GM18508 (cell line): ENCODE measurements at regions not wholly inside any gene's neighbourhood (a gene's known extent, or its start where the extent isn't known, plus 50 kb on each side); places are given as distances from the start of the nearest gene placed in this dataset.
A peak's percentile ranks its signal among the peaks of the same experiment; 100 is the strongest.

ENCODE experiments used
- ATAC-seq: cut with Tn5 transposase; IDR thresholded peaks from one replicate; pipeline ENCODE4 v1.9.1; 2021; ENCODE audit warnings: moderate number of reproducible peaks; ENCODE audit not compliant: insufficient read depth, unreplicated experiment

DNA sequence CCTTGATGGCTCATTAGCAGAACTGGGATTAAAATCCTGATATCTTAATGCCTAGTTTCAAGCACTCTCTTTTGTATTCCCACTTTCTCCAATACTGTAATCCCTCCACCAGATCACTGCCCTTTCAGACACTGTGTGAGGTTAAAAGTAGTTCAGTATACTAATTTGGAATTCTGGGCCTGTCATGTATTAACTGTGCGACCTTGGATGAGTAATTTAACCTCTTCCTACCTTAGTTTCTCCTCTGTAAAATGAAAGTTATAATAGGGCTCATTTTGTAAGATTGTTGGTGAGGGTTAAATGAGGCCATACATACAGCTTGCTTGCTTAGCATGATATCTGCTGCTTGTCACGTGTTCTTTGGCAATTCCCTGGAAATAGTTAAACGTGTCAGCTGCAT is 207.3 kb upstream of the HS3ST1 start:
- no peak for ATAC-seq

GRCh38 chr4:11635342-11635741 is 206.6 kb upstream of the HS3ST1 start:
- no peak for ATAC-seq

GRCh38 chr4:11634283-11634682 is 205.6 kb upstream of the HS3ST1 start:
- ATAC-seq = no peak

DNA sequence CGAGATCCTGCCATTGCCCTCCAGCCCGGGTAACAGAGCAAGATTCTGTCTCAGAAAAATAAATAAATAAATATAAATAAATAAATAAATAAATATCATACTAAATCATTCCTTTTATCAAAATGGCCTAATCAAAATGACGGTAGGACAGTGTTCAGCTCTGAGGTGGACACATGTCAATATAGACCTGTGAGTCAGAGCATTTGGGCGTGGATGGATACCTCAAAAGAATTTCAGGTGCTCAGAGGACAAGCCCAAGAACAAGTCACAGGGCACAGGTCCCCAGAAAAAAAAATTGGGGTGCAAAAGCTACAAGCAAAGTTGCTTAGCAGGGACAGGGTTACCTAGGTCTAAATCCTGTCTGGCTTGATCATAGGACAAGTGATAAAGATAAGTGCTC is 204.7 kb upstream of the HS3ST1 start:
- no peak for ATAC-seq

DNA sequence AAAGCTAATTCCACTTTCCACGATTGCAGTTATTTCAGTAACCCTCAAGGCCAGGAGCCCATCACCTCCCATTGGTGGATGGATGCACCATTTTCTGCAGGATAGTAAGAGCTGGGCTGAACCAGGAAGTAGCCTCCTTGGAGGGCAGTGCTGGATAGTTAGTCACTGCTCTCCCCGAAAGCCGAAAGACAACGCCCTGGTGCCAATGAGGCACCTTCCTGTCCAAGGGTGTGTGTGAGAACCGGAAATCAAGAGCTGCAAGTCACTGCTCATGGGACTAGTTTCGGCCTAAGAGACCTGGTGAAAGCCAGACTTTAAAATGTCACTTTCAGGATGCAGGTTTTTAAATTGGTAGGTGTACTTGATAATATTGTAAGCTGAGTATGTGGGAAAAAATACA is 203.8 kb upstream of the HS3ST1 start:
- no peak for ATAC-seq

DNA sequence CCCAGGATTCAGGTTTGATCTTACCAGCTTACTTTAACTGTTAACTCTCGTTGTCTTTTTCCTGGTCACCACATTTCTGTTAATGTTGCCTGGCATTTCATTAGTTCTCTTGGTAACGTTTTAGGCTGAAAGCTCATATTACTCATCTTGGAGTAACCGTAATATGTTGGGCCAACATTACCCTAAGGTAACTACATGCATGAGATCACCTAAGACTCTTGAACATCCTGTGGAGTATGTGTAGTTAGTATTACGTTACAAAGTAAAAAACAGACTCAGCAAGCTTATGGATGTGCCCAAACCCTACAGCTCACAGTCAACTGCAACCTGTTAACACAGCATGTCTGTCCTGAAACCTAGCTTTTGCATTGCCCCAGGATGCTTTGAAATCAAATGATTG is 203.3 kb upstream of the HS3ST1 start:
- ATAC-seq = no peak

DNA sequence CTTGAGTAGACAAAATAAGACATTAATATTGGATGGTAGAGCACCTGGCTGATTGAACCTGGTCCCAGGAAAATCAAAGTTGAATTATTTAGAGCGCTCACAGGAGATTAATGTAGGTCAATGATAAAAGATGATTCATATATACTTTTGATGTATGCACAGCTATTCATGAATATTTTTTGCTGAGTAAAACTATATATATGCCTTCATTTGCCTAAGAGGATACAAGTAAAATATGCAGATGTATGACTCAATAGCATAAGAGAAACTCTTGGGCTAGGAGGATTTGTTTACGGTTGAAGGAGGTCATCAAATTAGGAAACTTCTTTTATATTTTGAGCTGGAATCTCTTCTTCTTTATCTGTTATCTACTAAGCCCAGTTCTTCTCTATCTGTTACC is 202.7 kb upstream of the HS3ST1 start:
- ATAC-seq = no peak

DNA sequence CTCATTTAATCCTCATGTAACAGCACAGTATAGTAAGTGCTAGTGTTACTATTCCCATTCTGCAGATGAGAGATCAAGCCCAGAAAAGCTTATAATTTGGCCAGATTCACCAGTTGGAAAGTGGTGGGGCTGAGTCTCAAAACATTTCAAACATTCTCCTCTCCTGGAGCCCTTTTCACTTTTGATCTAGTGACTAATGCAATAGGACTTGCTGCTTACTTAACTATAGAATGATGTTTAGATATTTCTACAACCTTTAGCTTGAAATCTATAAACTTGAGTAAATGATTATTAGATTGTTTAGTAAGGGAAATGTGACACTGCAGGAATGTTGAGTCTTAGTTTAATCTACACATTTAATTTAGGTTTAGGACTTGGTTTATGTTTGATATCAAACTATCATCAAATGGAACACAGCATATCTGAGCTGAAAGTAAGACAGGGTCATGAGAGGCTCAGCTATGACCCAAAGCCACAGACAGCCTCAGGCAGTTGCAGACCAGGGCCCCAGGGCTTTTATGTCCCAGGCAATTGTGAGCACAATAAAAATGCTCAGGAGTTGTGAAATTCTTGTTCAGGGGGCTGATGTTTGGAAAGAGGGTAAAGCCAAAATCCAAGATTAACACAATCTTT is 199.5 kb upstream of the HS3ST1 start:
- no peak for ATAC-seq

DNA sequence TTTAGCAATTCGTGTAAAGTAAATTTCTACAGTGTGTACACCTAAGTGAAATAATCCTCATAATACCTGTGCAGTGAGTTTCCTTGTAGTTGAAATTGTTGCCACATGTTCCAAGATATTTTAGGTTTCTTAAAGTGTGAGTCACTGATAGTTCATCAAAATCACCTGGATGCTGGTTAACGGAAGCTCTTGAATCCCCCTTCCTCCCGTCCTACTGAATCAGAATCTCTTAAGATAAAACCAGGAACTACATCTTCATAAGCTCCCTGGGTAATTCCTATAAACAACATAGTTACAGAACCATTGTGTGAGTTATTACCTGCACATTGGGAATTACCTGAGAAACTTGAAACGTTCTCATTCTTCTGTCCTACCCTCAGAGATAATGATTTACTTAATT is 197.4 kb upstream of the HS3ST1 start:
- no peak for ATAC-seq

- no peak for ATAC-seq
These were observed 196.5 kb upstream of the HS3ST1 start for GRCh38 chr4:11625211-11625610.

DNA sequence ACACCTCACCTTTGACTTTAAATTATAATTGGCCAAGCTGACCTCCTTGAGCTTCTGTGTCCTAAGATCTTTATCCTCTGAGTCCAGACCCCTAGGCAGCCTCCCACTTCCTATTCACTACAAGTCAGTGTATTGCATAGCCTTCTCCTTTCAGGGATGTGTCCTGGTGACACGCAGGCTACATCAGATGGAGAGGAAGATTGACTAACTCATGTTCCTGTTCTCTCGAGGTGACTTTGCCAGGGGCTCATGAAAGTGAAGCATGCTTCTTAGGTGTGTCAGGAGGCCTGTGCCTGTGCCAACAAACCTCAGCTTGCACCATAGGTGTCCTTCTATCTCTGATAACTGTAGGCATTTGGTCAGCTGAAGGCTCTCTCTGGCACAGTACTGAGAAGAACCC is 195.7 kb upstream of the HS3ST1 start:
- ATAC-seq = no peak

DNA sequence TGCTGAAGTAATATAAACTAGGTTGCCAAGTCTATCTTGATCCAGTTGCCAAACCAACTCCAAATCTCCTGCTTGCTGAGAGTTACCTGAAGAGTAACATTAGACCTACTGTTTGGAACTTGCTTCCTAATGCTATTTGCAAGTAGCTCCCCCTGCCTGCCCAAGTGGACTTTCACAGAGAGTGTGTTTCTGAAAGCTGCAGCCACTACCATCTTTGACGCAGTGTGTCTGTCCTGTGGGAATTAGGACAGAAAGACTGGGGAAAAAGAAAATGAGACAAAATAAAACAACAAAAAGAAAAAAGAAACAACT is 195.0 kb upstream of the HS3ST1 start:
- no peak for ATAC-seq

GRCh38 chr4:11622961-11623725 is 194.4 kb upstream of the HS3ST1 start:
- ATAC-seq = no peak

DNA sequence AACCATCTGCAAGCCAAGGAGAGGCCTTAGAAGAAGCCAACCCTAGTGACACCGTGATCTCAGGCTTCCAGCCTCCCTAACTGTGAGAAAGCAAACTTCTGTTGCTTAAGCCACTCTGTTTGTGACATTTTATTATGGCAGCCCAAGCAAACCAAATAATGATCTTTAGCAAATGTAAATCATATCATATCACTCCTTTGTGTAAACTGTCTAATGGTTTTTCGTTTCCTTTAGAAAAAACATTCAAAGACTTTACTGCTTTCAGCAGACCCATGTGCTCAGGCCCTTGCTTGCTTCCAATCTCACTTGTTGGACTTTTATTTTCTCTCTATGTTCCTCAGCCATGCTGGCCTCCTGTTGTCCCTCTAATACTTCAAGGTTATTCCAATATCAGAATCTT is 192.2 kb upstream of the HS3ST1 start:
- no peak for ATAC-seq

GRCh38 chr4:11618666-11619282 is 190.1 kb upstream of the HS3ST1 start:
- peak; percentile 76 for ATAC-seq

GRCh38 chr4:11616856-11617255 is 188.2 kb upstream of the HS3ST1 start:
- ATAC-seq = no peak

DNA sequence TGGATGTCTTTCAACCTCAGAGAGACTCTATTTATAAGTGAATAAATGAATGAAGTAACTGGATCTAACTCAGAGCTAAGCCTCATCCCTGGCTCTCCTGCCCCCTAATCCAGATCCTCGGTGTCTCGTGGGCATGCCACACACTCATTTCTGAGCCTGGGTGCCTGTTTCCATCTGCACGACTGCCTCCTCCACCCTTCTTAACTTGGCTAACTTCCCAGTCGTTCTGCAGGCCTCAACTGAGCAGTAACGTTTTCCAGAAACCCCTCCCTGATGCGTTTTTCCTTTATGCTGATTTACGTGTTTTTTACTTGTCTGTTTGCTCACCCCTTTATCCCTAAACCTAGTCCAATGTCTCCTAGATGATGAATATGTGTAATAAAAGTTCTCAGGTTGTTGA is 186.9 kb upstream of the HS3ST1 start:
- no peak for ATAC-seq

DNA sequence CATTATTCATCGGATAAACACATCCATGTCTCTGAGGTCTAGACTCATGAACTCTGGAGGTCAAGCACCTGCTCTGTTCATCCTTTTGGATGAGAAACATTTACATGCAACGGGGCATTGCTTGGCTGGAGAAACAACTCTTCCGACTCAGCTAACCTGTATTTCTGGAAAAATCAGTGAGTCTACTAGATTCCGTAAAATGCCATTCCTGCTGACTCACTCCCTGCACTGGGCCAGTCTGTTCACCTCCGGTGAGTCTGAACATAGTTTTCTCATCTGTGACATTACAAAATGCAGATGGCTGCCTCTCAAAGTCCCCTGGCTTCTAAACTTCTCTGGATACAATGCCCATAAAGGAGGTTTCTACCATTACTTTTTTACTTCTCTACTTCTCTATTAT is 185.7 kb upstream of the HS3ST1 start:
- no peak for ATAC-seq

DNA sequence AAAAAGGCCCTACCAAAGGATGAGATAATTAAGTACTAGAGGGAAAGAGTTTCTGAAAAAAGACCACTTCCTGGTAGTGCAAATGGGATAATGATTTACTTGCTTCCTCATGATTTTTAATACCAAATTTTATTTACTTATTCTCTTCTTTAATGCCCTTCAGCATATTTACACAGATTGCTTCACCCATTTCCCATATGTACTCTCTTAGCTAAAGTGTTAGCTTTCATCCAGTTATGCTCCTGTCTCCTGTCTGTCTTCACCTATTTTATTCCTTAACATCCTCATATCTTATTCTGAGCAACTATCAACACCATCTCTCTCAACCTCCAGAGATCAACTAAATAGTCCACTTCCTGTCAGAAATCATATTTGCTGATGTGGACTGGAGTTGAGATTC is 183.2 kb upstream of the HS3ST1 start:
- no peak for ATAC-seq

DNA sequence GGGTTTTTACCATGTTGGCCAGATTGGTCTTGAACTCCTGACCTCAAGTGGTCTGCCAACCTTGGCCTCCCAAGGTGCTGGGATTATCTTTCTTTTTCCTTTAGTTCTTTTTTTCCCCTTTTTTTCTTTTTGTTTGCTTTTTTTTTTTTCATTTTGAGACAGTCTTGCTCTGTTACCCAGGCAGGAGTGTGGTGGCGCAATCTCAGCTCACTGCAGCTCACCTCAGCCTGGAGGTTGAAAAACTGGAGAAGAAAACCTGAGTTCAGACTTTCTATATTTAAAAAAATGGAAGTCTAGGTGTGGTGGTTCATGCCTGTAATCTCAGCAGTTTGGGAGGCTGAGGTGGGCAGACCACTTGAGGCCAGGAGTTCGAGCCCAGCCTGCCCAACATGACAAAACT is 181.1 kb upstream of the HS3ST1 start:
- ATAC-seq = no peak

GRCh38 chr4:11608992-11609391 is 180.3 kb upstream of the HS3ST1 start:
- ATAC-seq = no peak

DNA sequence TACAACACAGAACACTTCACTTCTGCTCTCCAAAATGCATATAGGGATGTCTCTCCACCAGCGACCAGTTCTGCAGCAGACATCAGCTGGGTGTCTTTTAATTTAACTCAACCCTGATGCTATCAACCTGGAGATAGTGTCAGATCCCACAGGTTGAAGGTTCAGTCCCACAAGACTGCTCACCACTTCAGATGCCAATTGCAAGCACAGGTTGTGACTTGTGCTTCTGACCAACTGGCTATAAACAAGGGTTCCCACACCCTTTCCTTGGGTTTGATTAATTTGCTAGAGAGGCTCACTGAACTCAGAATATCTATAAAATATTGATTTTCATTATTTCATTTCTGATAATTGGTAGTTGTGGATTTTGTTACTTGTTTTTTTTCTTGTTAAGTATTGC is 177.4 kb upstream of the HS3ST1 start:
- ATAC-seq = no peak
